T1000 (cell line): ENCODE measurements at regions not wholly inside any gene's neighbourhood (a gene's known extent, or its start where the extent isn't known, plus 50 kb on each side); places are given as distances from the start of the nearest gene placed in this dataset.

Source experiments
- DNase-seq: peaks from one replicate; lab custom pipeline; 2025; ENCODE audit warnings: mixed read lengths; lab: John Stamatoyannopoulos, UW

DNA sequence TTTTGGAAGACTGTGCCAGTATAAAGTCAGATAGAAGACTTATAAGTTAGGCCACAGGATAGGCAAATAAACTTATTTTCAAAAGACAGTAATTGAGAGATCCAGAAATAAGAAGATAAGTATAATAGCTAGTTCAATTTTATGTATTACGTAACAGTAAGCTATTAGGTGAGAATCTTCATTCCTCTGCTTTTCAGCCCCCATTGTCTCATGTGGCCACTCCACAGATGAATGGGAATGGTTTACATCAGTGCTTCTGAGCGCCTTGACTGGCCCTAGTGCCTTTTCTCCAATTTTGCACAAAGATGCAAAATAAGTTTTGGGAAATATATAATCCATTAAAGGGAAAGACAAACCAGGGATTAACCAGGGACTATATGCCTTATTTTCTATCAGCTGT lies 550.5 kb downstream of the MMUT start:
- DNase-seq: no peak

DNA sequence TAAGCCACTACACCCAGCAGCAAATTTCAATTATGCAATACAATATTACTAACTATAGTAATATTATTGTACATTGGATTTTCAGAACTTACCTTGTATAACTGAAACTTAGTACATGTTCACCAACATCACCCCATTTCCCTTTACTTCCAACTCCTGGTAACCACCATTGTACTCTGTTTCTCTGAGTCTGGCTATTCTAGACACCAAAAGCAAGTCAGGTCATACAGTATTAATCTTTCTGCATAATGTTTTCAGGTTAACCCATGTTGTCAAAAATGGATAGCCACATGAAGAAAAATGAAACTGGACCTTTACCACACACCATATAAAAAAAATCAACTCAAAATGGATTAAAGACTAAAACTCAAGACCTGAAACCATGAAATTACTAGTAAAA lies 558.2 kb downstream of the MMUT start:
- DNase-seq: no peak

- DNase-seq: no peak
These were observed 568.6 kb downstream of the MMUT start for GRCh38 chr6:48894469-48894868.

GRCh38 chr6:48893048-48893447 lies 570.0 kb downstream of the MMUT start:
- no peak for DNase-seq

GRCh38 chr6:48891308-48891707 lies 571.7 kb downstream of the MMUT start:
- no peak for DNase-seq

DNA sequence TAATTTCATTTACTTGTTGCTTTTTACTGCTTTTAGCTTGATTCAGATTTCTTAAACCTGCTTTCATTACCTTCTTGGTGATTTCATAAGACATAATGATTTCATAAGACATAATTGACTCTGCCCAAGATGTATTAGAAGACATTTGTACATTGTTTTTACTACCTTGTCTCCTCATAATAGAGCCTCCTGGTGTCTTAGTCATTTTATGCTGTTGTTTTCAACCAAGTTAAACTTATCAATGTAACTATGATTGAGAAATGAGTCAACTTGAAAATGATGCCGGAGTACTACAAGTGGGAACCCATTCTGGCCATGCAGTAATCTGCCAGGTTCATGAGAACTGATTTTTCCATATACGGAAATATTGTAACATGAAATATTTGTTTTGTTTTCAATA lies 573.6 kb downstream of the MMUT start:
- no peak for DNase-seq

GRCh38 chr6:48883116-48883515 lies 579.9 kb downstream of the MMUT start:
- no peak for DNase-seq

DNA sequence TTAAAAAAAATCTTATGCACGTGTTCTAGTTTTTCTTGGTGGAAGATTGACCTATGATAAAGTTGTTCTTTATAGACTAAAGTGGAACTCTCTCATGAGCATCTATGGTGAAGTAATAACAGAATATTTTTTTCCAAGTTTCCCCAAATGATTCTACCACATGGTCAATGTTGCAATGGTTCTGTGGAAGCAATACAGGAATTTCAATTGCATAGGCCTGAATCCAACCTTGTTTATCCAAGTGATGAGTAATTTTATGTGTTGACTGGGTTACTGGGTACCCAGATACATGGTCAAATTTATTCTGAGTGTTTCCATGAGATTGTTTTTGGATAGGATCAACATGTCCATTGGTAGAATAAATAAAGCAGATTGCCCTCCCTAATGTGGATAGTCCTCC lies 581.5 kb downstream of the MMUT start:
- no peak for DNase-seq

DNA sequence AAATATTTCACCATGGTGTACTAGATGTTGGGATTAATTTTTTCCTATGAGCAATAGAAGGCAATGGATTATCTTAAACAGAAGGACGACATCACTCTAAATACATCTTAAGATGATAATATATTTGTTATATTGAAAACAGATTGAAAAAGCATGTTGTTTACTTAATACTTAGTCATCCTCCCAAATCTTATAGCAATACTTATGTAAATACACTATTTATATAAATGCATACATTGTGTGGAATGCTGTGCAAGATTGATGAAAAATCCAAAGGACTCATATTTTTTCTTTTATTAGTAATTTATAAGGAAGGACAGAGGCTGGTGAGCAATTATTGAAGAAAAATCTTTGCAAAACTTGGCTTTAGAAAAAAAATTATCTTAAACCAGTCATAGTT lies 593.5 kb downstream of the MMUT start:
- DNase-seq: no peak

- no peak for DNase-seq
These were observed 596.4 kb downstream of the MMUT start for GRCh38 chr6:48866682-48867081.

GRCh38 chr6:48860175-48860574 lies 602.9 kb downstream of the MMUT start:
- no peak for DNase-seq

DNA sequence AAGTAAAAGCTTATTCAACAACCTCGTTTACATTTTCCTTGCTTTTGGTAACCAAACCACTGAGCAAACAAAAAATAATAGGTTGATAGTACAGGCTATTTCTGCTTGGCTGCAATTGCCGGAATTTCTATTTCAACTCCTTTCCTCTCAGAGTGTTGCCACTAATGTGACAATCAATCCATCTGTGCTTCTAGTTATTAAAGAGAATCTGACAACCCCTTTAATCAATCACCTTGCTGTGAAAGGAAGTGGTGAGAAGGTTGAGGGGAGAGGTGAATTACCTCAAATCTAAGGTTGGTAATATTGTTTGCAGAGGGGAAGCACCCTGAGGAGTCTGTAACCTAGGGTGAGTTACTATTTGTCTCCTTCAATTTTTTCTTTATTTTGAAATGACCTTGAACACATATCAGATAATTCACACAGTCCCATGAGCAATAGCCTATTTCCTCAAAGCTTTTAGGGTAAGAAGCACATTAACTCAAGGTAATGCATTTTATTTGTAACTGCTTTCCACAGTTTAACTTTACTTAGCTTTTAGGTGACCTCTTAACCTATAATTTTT lies 603.4 kb downstream of the MMUT start:
- no peak for DNase-seq

- DNase-seq: no peak
These were observed 617.8 kb downstream of the MMUT start for GRCh38 chr6:48845219-48845618.

DNA sequence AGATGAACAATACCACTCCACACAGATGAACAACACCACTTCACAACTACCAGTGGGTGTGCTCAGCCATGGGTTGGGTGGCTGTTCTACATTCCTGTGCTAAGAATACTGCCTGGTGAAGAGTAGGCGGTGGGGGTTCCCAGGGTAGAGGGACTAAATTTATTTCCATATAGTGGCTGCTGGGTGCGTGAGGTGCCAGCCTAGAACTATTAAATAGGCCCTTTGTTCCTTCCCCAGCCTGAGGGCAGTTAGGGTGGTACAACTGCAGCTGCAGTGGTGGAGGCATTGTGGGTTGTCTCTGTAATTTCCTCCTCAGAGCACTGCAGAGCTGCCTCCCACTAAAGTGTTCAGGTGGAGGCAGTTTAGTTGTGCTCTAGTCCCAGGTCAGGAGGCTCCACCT lies 618.4 kb downstream of the MMUT start:
- DNase-seq: no peak

DNA sequence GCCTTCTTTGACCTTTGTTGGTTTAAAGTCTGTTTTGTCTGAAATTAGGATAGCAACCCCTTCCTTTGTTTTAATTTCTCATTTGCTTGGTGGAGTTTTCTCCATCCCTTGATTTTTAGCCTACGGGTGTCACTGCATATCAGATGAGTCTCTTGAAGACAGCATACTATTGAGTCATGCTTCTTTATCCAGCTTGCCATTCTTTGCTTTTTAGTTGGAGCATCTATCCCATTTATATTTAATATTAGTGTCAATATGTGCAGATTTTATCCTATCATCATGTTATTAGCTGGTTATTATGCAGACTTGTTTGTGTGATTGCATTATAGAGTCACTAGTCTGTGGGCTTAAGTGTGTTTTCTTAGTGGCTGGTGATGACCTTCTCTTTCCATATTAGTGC lies 622.2 kb downstream of the MMUT start:
- DNase-seq: no peak

GRCh38 chr6:48839206-48839605 lies 623.8 kb downstream of the MMUT start:
- no peak for DNase-seq

- no peak for DNase-seq
These were observed 625.3 kb downstream of the MMUT start for GRCh38 chr6:48837744-48838143.

DNA sequence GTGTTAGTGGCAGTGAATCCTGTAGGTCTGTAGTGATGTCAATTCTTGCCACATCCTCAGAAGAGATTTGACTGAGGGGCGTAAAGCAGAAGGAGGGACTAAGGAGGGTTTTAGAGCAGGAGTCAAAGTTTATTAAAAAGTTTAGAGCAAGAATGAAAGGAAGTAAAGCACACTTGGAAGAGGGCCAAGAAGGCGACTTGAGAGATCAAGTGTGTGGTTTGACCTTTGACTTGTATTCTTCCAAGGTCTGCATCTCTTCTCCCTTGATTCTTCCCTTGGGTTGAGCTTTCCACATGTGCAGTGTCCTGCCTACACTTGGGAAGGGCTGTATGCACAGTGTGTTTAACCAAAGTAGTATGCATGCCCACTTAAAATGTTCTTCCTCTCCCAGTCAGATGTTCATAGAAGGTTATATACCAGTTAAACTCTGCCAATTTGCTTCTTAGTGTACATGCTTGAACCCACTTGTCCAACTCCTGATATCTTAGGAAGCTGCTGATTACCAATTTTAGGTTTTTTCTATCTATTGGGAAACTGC lies 627.6 kb downstream of the MMUT start:
- DNase-seq: no peak

- no peak for DNase-seq
These were observed 628.3 kb downstream of the MMUT start for GRCh38 chr6:48834706-48835105.

- no peak for DNase-seq
These were observed 629.1 kb downstream of the MMUT start for GRCh38 chr6:48833916-48834315.

DNA sequence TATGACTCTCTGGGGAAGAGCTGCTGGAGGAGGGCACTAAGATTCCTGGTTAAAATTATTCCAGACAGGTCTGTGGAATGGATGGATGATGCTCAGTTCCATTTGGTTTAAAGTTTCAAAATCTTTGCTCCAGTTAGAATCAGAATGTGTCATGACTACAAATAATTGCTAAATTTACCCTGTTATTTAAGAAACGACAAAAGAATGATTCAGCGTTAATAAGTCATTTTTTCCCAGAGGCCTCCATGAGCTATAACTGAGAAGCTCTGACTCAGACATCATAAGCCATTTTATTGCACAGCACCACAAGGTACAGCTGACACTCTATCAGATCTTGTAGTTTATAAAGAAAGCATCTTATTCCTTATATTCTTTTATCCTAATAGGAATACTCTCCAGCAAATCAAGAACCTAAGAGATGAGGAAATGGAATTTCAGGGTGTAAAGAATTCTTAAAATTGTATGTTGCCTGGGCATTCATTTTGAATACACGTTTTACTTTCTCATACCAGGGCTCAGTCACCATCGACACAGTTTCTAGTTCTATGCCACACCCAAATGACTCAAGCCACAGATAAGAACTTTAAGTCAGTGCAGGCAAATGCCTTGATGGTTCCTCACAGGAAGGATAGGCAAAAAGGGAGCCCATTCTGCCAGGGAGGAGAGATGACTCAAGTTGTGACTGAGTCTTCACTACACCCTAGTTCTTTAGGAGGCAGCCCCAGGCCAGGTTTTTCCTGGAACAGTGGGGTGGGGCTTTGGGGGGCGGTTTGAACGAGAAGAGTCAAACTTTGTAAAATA lies 636.0 kb downstream of the MMUT start:
- peak; percentile 84 for DNase-seq

DNA sequence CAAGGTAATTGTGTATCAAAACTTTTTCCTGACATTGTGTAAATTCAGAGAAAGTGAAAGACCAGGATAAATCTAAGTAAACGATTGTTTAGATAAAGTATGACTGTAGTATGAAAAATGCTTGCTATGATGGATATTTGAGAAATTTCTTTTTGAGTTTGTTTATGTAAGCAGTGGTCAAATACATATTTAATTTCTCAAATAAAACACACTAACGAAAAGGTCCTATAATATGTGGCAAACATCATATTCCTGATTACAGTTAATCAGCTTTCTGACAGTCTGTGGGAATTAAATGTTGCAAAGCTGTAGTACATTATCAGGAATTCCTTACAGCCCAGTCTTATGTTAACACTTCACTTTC lies 636.9 kb downstream of the MMUT start:
- DNase-seq: no peak

DNA sequence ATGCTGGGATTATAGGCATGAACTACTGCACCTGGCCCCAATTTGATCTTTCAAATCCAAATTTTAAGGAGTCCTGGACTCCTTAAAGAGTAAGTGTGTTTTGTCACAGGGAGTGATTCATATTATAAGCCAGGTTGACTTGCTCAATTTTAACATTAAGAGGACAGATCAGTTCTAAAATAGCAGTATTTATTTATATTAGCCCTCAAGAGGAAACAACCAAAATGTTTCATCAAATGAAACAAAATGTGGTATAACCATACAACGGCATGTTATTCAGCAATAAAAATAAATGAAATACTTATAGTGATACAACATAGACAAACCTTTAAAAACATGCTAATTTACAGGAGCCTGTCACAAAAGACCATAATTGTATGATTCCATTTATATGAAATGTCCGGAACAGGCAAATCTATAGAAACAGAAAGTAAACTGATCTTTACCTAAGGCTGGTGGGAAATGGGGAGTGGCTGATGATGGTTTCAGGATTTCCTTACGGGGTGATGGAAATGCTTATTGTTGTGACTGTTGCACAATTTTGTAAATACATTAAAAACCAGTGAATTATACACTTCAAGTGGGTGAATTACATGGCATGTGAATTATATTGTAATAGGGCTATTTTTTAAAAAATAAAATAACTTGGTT lies 637.4 kb downstream of the MMUT start:
- no peak for DNase-seq
